Chondrocyte (in vitro differentiated cells): ENCODE measurements at regions not wholly inside any gene's neighbourhood (a gene's known extent, or its start where the extent isn't known, plus 50 kb on each side); places are given as distances from the start of the nearest gene placed in this dataset.

Experiments used
- DNase-seq: peaks from one replicate; pipeline ENCODE4 v3.0.0; 2021; ENCODE audit warnings: mixed read lengths, low spot score
- H3K27ac Mint-ChIP-seq: one replicate; pipeline ENCODE4 v1.8.0; 2021; ENCODE audit warnings: mild to moderate bottlenecking, moderate library complexity, mixed read lengths; ENCODE audit not compliant: unreplicated experiment
- H3K27me3 Mint-ChIP-seq: 2 replicates; pipeline ENCODE4 v1.8.0; 2021; ENCODE audit warnings: low read depth, mixed read lengths
- H3K36me3 Mint-ChIP-seq: 2 replicates; pipeline ENCODE4 v1.8.0; 2021; ENCODE audit warnings: low read depth, mixed read lengths
- H3K4me1 Mint-ChIP-seq: 2 replicates; pipeline ENCODE4 v1.8.0; 2021; ENCODE audit warnings: low read depth, mild to moderate bottlenecking, mixed read lengths
- H3K4me3 Mint-ChIP-seq: one replicate; pipeline ENCODE4 v1.8.0; 2021; ENCODE audit warnings: mild to moderate bottlenecking, moderate library complexity, mixed read lengths; ENCODE audit not compliant: unreplicated experiment
- H3K9me3 Mint-ChIP-seq: 2 replicates; pipeline ENCODE4 v1.8.0; 2021; ENCODE audit warnings: low read depth, mixed read lengths
- CTCF ChIP-seq: fragments of 200-600 bp; sonication (generic); IDR thresholded peaks from 2 replicates; pipeline ENCODE4 v1.5.0; 2021; ENCODE audit warnings: antibody characterized with exemption, mild to moderate bottlenecking, moderate library complexity

DNA sequence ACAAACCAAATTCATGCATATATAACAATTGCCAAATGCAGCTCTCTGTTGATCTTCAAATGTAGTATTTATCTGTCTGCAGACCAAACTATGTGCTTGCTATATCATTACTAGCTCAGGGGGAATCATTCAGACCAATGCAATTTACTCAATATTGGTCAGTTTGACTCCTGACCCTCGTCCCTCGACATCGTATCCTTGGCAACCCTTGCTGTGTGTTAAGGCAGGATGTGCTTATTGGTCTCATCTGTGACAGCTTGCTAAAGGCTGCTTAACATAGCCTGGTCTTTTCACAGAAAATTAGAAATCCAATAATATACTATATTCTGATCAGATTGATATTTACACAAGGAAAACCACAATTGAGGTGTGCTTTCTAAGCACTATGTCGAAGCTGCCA is 747.1 kb downstream of the GALR1 start:
- Mint-ChIP-seq H3K4me1 (no peaks in the 10 kb centered on the region), H3K36me3 (no peaks in the 10 kb centered on the region), H3K4me3 (no peak overlapping the region), H3K27ac (no peak overlapping the region), H3K27me3 (no peaks in the 10 kb centered on the region), H3K9me3 (peaks cover 25% of the 10 kb centered on the region)
- TF ChIP-seq CTCF: no peak
- no peak for DNase-seq

GRCh38 chr18:78001811-78002210 is 752.2 kb downstream of the GALR1 start:
- no peak overlapping the region for H3K4me3 Mint-ChIP-seq
- no peaks in the 10 kb centered on the region for H3K36me3 Mint-ChIP-seq
- no peak overlapping the region for H3K27ac Mint-ChIP-seq
- no peak for DNase-seq
- TF ChIP-seq CTCF: no peak
- H3K27me3 Mint-ChIP-seq: peaks cover 1% of the 10 kb centered on the region
- H3K4me1 Mint-ChIP-seq: no peaks in the 10 kb centered on the region
- peaks cover 16% of the 10 kb centered on the region for H3K9me3 Mint-ChIP-seq

DNA sequence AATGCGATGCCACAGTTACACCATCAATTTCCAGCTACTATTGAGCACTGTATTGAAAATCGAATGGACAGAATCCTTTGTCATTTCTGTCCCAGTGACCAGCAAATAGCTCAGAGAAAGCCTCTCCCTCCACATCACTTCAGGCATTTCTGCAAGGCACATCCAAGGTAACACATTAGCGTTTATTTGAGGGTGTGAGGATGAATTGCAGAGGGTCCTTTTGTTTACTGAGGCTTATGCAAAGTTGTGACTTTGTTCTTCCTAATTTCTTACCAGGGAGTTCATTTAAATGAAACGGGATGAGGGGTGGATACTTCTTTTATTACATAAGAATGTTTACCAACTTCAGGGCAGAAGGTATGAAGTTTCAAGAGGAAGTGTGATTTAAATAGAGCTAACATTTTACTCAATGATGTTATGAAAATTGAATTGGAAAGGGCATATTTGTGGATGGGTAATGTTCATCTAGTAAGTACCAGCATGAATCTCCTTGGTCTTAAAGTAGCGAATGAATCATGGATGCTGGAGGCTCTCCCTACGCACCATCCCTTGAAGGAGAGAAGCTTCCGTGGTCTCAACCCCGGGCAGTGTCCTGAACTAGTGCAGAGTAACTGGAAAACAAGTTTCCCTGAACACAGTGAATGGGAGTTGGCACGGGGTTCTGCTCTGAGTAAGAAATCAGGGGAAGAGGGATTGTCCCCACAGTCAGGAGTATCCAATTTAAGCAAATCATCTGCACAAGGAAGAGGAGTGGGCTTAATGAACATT is 756.5 kb downstream of the GALR1 start:
- H3K36me3 Mint-ChIP-seq: no peaks in the 10 kb centered on the region
- no peak overlapping the region for H3K4me3 Mint-ChIP-seq
- DNase-seq: no peak
- no peaks in the 10 kb centered on the region for H3K4me1 Mint-ChIP-seq
- peaks cover 19% of the 10 kb centered on the region for H3K9me3 Mint-ChIP-seq
- H3K27me3 Mint-ChIP-seq: peaks cover 1% of the 10 kb centered on the region
- no peak overlapping the region for H3K27ac Mint-ChIP-seq
- no peak for TF ChIP-seq CTCF

- Mint-ChIP-seq H3K36me3 (no peaks in the 10 kb centered on the region), H3K4me3 (no peak overlapping the region), H3K4me1 (no peaks in the 10 kb centered on the region), H3K27me3 (peaks cover 1% of the 10 kb centered on the region), H3K9me3 (peaks cover 16% of the 10 kb centered on the region), H3K27ac (no peak overlapping the region)
- no peak for DNase-seq
- TF ChIP-seq CTCF: no peak
Observed at GRCh38 chr18:78006774-78007260, 757.2 kb downstream of the GALR1 start.

GRCh38 chr18:78010363-78010762 is 760.7 kb downstream of the GALR1 start:
- TF ChIP-seq CTCF: no peak
- DNase-seq: no peak
- Mint-ChIP-seq H3K4me1 (no peaks in the 10 kb centered on the region), H3K27ac (no peak overlapping the region), H3K27me3 (no peaks in the 10 kb centered on the region), H3K4me3 (no peak overlapping the region), H3K9me3 (peaks cover 24% of the 10 kb centered on the region), H3K36me3 (no peaks in the 10 kb centered on the region)
